ENCODE measurements at regions not wholly inside any gene's neighbourhood (a gene's known extent, or its start where the extent isn't known, plus 50 kb on each side); places are given as distances from the start of the nearest gene placed in this dataset.

GRCh38 chr3:64844558-64844957 is 156.8 kb upstream of the ADAMTS9 start:
- Histone ChIP-seq H3K27ac (no peak overlapping the region), H3K4me1 (ENCODE audit: low read depth) (no peaks in the 10 kb centered on the region), H3K4me3 (no peak overlapping the region), H3K36me3 (no peaks in the 10 kb centered on the region), H3K27me3 (no peaks in the 10 kb centered on the region), H3K9me3 (ENCODE audit: low read depth) (no peaks in the 10 kb centered on the region)
- TF ChIP-seq CTCF (IDR thresholded peaks at IDR 0.05; ENCODE audit: low read depth, low read length): no peak
- no peak for DNase-seq (ENCODE audit: low read depth in 1 of 2, low spot score in 1 of 2)

GRCh38 chr3:64837986-64838735 is 150.4 kb upstream of the ADAMTS9 start:
- no peak for TF ChIP-seq CTCF (IDR thresholded peaks at IDR 0.05; ENCODE audit: low read depth, low read length)
- no peak overlapping the region for H3K4me3 ChIP-seq
- H3K27ac ChIP-seq: no peak overlapping the region

GRCh38 chr3:64837126-64837738 is 149.4 kb upstream of the ADAMTS9 start:
- Histone ChIP-seq H3K9me3 (ENCODE audit: low read depth) (no peaks in the 10 kb centered on the region), H3K27ac (no peak overlapping the region), H3K4me3 (no peak overlapping the region), H3K36me3 (no peaks in the 10 kb centered on the region), H3K27me3 (no peaks in the 10 kb centered on the region), H3K4me1 (ENCODE audit: low read depth) (no peaks in the 10 kb centered on the region)
- no peak for DNase-seq (ENCODE audit: low read depth in 1 of 2, low spot score in 1 of 2)
- TF ChIP-seq CTCF (IDR thresholded peaks at IDR 0.05; ENCODE audit: low read depth, low read length): no peak

More at GRCh38 chr3:64837986-64838735, 150.4 kb upstream of the ADAMTS9 start:
- Histone ChIP-seq H3K4me1 (ENCODE audit: low read depth) (no peaks in the 10 kb centered on the region), H3K27me3 (no peaks in the 10 kb centered on the region), H3K9me3 (ENCODE audit: low read depth) (no peaks in the 10 kb centered on the region), H3K36me3 (no peaks in the 10 kb centered on the region)
- DNase-seq (ENCODE audit: low read depth in 1 of 2, low spot score in 1 of 2): no peak

GRCh38 chr3:64836097-64836496 is 148.3 kb upstream of the ADAMTS9 start:
- H3K4me3 ChIP-seq: no peak overlapping the region
- H3K9me3 ChIP-seq (ENCODE audit: low read depth): no peaks in the 10 kb centered on the region
- no peak for DNase-seq (ENCODE audit: low read depth in 1 of 2, low spot score in 1 of 2)
- no peak overlapping the region for H3K27ac ChIP-seq
- no peaks in the 10 kb centered on the region for H3K4me1 ChIP-seq (ENCODE audit: low read depth)
- H3K27me3 ChIP-seq: no peaks in the 10 kb centered on the region
- H3K36me3 ChIP-seq: no peaks in the 10 kb centered on the region
- no peak for TF ChIP-seq CTCF (IDR thresholded peaks at IDR 0.05; ENCODE audit: low read depth, low read length)

GRCh38 chr3:64832098-64832497 is 144.3 kb upstream of the ADAMTS9 start:
- TF ChIP-seq CTCF (IDR thresholded peaks at IDR 0.05; ENCODE audit: low read depth, low read length): no peak
- H3K27ac ChIP-seq: no peak overlapping the region
- no peak overlapping the region for H3K4me3 ChIP-seq
- no peak for DNase-seq (ENCODE audit: low read depth in 1 of 2, low spot score in 1 of 2)
- H3K27me3 ChIP-seq: no peaks in the 10 kb centered on the region
- no peaks in the 10 kb centered on the region for H3K9me3 ChIP-seq (ENCODE audit: low read depth)
- H3K4me1 ChIP-seq (ENCODE audit: low read depth): peaks cover 5% of the 10 kb centered on the region
- H3K36me3 ChIP-seq: no peaks in the 10 kb centered on the region
